ENCODE measurements at regions not wholly inside any gene's neighbourhood (a gene's known extent, or its start where the extent isn't known, plus 50 kb on each side); places are given as distances from the start of the nearest gene placed in this dataset.

DNA sequence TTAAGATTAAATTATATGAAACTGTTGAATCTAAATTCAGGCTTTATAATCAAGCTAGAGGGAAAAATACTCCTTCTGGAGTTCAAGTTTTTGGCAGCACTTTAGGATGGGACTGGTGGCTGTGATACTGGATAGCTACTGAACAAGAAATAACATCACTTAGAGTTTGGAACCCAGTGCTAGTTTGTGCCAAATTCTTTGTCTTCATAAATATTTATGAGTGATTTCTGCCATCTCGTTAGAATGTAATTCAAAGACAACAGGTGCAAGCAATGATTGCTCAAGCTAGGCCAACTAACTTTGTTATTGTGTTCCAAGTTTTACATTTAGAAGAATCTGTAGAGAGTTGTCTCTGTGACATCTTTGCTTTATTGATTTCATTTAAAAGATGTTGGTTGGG lies 417.9 kb downstream of the FAT4 start:
- ChIA-PET POLR2A (no interaction called here), CTCF (no interaction called here)
- DNase-seq (ENCODE audit: low spot score) (no peak), ATAC-seq (no peak)
- no peaks in the 10 kb centered on the region; the same call in 1 of the 2 replicates for H3K36me3 Mint-ChIP-seq
- no peak overlapping the region for H3K4me3 Mint-ChIP-seq
- peaks cover 5% of the 10 kb centered on the region; the same call in 1 of the 2 replicates for H3K27me3 Mint-ChIP-seq (ENCODE audit: low read depth)
- H3K27ac Mint-ChIP-seq: no peak overlapping the region
- peaks cover 6% of the 10 kb centered on the region; the same call in 1 of the 2 replicates for H3K9me3 Mint-ChIP-seq
- peaks cover 63% of the 10 kb centered on the region for H3K4me1 Mint-ChIP-seq
- TF ChIP-seq TEAD4 (CRISPR knock-in tag; IDR thresholded peaks at IDR 0.05) (no peak), OVOL2 (CRISPR knock-in tag; IDR thresholded peaks at IDR 0.05; ENCODE audit: borderline replicate concordance) (no peak), CBFB (CRISPR knock-in tag; IDR thresholded peaks at IDR 0.05; ENCODE audit: low read depth) (no peak), MYBL2 (CRISPR knock-in tag; IDR thresholded peaks at IDR 0.05) (no peak), ZNF232 (CRISPR knock-in tag; IDR thresholded peaks at IDR 0.05) (no peak), ZNF121 (CRISPR knock-in tag; IDR thresholded peaks at IDR 0.05) (no peak), CREB1 (CRISPR knock-in tag; IDR thresholded peaks at IDR 0.05) (no peak), ZNF263 (CRISPR knock-in tag; IDR thresholded peaks at IDR 0.05; ENCODE audit: low read depth) (no peak)
- TF ChIP-seq, protein P1, sequence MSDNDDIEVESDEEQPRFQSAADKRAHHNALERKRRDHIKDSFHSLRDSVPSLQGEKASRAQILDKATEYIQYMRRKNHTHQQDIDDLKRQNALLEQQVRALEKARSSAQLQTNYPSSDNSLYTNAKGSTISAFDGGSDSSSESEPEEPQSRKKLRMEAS (CRISPR knock-in tag; IDR thresholded peaks at IDR 0.05): no peak

DNA sequence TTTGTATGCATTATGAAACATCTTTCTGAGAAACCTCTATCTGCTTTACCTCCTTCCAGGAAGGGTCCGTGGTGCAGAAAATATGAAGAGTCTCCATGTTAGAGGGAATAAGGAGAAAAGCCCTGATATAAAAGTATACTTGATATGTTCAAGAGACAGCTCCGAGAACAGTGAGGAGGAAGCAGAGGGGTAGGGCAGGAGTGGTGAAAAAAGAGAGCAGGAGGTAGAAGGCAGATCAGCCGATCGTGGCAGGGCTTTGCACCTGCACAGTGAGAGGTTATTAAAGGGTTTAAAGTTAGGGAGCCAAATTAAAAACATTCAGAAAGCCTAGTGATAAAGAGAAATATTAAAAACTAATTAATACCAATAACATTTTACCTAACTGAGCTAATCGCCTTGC lies 419.7 kb downstream of the FAT4 start:
- CTCF ChIA-PET: interaction anchor here (1.0 to 2.2 kb wide), 4 partner anchors 13 to 420 kb away, joined by 3 to 9 read pairs (median 6); partner anchors contain the start of gene FAT4
- DNase-seq (ENCODE audit: low spot score): no peak
- Mint-ChIP-seq H3K36me3 (no peaks in the 10 kb centered on the region; the same call in 1 of the 2 replicates), H3K27me3 (ENCODE audit: low read depth) (peaks cover 5% of the 10 kb centered on the region; the same call in 1 of the 2 replicates), H3K4me1 (peaks cover 51% of the 10 kb centered on the region), H3K9me3 (peaks cover 6% of the 10 kb centered on the region; the same call in 1 of the 2 replicates), H3K27ac (peak overlapping the region; percentile 29; the same call in 1 of the 2 replicates), H3K4me3 (no peak overlapping the region)
- TF ChIP-seq, protein P2, sequence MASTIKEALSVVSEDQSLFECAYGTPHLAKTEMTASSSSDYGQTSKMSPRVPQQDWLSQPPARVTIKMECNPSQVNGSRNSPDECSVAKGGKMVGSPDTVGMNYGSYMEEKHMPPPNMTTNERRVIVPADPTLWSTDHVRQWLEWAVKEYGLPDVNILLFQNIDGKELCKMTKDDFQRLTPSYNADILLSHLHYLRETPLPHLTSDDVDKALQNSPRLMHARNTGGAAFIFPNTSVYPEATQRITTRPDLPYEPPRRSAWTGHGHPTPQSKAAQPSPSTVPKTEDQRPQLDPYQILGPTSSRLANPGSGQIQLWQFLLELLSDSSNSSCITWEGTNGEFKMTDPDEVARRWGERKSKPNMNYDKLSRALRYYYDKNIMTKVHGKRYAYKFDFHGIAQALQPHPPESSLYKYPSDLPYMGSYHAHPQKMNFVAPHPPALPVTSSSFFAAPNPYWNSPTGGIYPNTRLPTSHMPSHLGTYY (CRISPR knock-in tag; IDR thresholded peaks at IDR 0.05): no peak
- no peak for TF ChIP-seq FOXP1 (CRISPR knock-in tag; IDR thresholded peaks at IDR 0.05; ENCODE audit: borderline replicate concordance)
- TF ChIP-seq, protein P3, sequence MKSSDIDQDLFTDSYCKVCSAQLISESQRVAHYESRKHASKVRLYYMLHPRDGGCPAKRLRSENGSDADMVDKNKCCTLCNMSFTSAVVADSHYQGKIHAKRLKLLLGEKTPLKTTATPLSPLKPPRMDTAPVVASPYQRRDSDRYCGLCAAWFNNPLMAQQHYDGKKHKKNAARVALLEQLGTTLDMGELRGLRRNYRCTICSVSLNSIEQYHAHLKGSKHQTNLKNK (CRISPR knock-in tag; IDR thresholded peaks at IDR 0.05): no peak
- TF ChIP-seq ZNF219 (CRISPR knock-in tag; IDR thresholded peaks at IDR 0.05; ENCODE audit: borderline replicate concordance): no peak
- TF ChIP-seq NR3C1 (CRISPR knock-in tag; conservative IDR thresholded peaks at IDR 0.05; ENCODE audit: low read depth): no peak
- no peak for TF ChIP-seq ZNF138 (CRISPR knock-in tag; conservative IDR thresholded peaks at IDR 0.05)
- peak; percentile 46 for ATAC-seq
- POLR2A ChIA-PET: no interaction called here

DNA sequence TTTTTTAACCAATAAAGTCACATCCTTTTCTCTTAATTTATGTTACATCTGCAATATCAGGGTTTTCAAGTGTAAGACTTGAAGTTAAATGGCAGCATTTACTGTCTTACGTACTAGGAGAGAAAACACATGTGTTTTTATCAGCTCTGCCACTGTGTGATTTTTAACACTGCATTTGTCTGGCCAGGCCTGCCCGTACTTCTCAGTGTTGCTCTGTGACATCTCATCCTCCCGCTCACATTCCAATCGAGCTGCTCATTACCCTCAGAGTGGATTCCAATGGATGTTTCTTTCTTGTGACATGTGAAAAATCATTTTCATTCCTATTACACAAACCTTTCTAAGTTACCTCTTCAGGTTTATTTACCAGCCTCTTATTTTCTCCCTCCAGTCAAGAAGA lies 420.3 kb downstream of the FAT4 start:
- Mint-ChIP-seq H3K9me3 (peaks cover 6% of the 10 kb centered on the region; the same call in 1 of the 2 replicates), H3K27ac (peak overlapping the region; percentile 85), H3K27me3 (ENCODE audit: low read depth) (peaks cover 5% of the 10 kb centered on the region; the same call in 1 of the 2 replicates), H3K4me1 (peaks cover 51% of the 10 kb centered on the region), H3K4me3 (no peak overlapping the region), H3K36me3 (no peaks in the 10 kb centered on the region; the same call in 1 of the 2 replicates)
- TF ChIP-seq ETV6 (CRISPR knock-in tag; IDR thresholded peaks at IDR 0.05) (peak; percentile 32; the same call in 1 of the 2 replicates), NFYB (CRISPR knock-in tag; conservative IDR thresholded peaks at IDR 0.05; ENCODE audit: low read depth) (no peak)
- TF ChIP-seq, protein P1 (CRISPR knock-in tag; IDR thresholded peaks at IDR 0.05): no peak
- TF ChIP-seq, protein P2 (CRISPR knock-in tag; IDR thresholded peaks at IDR 0.05): no peak
- ATAC-seq: peak; percentile 85
- no peak for DNase-seq (ENCODE audit: low spot score)
- CTCF ChIA-PET: interaction anchor here (1.0 to 2.2 kb wide), 5 partner anchors 13 to 420 kb away, joined by 3 to 9 read pairs (median 5); partner anchors contain the start of gene FAT4
- POLR2A ChIA-PET: interaction anchor here (0.5 kb wide), 1 partner anchor 423 kb away, joined by 3 read pairs; no protein-coding TSS in a partner anchor
